Mesothelial cell of epicardium (in vitro differentiated cells): ENCODE measurements at regions not wholly inside any gene's neighbourhood (a gene's known extent, or its start where the extent isn't known, plus 50 kb on each side); places are given as distances from the start of the nearest gene placed in this dataset.

ENCODE experiments used
- DNase-seq, 2 experiments: peaks; one replicate each; pipeline ENCODE4 v3.0.0; 2021; ENCODE audit warnings: low spot score in 2 of 2; ENCODE audit not compliant: unreplicated experiment in 2 of 2
- H3K27ac Mint-ChIP-seq: 2 replicates; pipeline ENCODE4 v1.8.0; 2021; ENCODE audit warnings: mixed read lengths
- H3K27me3 Mint-ChIP-seq: 2 replicates; pipeline ENCODE4 v1.8.0; 2021; ENCODE audit warnings: low read depth, mixed read lengths
- H3K36me3 Mint-ChIP-seq: 2 replicates; pipeline ENCODE4 v1.8.0; 2021; ENCODE audit warnings: mixed read lengths
- H3K4me1 Mint-ChIP-seq: 2 replicates; pipeline ENCODE4 v1.8.0; 2021; ENCODE audit warnings: mixed read lengths
- H3K4me3 Mint-ChIP-seq: 2 replicates; pipeline ENCODE4 v1.8.0; 2021; ENCODE audit warnings: mild to moderate bottlenecking, moderate library complexity, mixed read lengths
- H3K9me3 Mint-ChIP-seq: 2 replicates; pipeline ENCODE4 v1.8.0; 2021; ENCODE audit warnings: mixed read lengths
- TF ChIP-seq, protein P1 (sequence below): fragments of 200-600 bp; sonication (generic); IDR thresholded peaks from one replicate; pipeline ENCODE4 v1.5.0; 2021; ENCODE audit warnings: antibody characterized with exemption; ENCODE audit not compliant: unreplicated experiment

DNA sequence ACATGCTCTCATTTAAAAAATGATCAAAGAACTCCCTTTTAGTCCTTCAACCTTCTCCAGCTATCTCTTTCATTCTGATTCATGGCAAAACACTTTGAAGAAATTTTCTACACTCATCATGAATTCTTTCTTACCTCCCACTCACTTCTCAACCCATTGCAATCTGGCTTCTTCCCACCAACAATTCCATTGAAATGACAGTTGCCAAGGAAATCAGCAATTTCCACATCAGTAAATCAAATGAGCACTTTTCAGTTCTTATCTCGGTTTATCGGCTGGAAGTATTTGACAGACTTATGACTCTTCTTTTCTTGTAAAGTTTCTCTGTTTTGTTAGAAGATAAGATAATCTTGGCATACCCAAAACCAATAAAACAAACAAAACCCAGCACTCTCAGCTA lies 99.1 kb upstream of the CACNA2D1 start:
- Mint-ChIP-seq H3K27ac (no peak overlapping the region), H3K4me1 (peaks cover 7% of the 10 kb centered on the region), H3K9me3 (peaks cover 9% of the 10 kb centered on the region), H3K27me3 (peaks cover 25% of the 10 kb centered on the region), H3K4me3 (no peak overlapping the region), H3K36me3 (no peaks in the 10 kb centered on the region)
- TF ChIP-seq, protein P1, sequence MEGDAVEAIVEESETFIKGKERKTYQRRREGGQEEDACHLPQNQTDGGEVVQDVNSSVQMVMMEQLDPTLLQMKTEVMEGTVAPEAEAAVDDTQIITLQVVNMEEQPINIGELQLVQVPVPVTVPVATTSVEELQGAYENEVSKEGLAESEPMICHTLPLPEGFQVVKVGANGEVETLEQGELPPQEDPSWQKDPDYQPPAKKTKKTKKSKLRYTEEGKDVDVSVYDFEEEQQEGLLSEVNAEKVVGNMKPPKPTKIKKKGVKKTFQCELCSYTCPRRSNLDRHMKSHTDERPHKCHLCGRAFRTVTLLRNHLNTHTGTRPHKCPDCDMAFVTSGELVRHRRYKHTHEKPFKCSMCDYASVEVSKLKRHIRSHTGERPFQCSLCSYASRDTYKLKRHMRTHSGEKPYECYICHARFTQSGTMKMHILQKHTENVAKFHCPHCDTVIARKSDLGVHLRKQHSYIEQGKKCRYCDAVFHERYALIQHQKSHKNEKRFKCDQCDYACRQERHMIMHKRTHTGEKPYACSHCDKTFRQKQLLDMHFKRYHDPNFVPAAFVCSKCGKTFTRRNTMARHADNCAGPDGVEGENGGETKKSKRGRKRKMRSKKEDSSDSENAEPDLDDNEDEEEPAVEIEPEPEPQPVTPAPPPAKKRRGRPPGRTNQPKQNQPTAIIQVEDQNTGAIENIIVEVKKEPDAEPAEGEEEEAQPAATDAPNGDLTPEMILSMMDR = no peak
- no peak for DNase-seq

DNA sequence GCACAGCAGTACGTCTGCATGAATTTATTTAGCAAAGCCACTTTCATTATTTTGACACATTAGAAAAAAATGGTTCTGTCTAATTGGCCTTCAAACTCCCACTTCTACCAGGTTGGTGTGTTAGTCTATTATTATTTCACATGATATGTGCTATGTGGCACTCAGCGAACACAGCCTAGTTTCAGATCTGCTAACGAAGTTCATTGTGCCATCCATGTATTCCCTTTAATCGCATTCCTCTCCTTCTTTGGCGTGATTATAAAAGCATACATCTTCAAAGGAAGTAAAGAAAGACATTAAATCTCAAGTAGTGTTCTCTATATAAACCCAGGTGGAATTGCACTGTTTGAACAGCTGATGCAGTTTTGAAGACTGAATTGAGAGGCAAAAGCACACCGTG lies 96.4 kb upstream of the CACNA2D1 start:
- no peaks in the 10 kb centered on the region for H3K36me3 Mint-ChIP-seq
- H3K4me1 Mint-ChIP-seq = peaks cover 7% of the 10 kb centered on the region
- peaks cover 9% of the 10 kb centered on the region for H3K9me3 Mint-ChIP-seq
- H3K4me3 Mint-ChIP-seq = no peak overlapping the region
- H3K27ac Mint-ChIP-seq = no peak overlapping the region
- H3K27me3 Mint-ChIP-seq = peaks cover 22% of the 10 kb centered on the region
- TF ChIP-seq, protein P1 = no peak
- DNase-seq = no peak

DNA sequence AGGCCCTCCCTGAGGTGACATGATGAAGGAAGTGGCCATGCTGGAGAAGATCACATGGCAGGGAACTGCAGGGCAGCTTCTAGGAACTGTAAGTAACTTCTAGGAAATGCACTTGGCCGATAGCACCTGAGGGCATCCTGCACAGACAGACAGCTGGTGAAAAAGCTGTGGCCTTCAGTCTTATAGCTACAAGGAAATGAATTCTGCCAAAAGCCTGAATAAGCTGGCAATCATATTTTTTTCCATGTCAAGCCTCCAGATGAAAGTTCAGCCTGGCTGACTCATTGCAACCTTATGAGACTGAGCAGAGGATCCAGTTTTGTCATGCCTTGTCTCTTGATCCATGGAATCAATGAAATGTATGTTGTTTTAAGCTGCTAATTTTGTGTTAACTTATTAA lies 91.1 kb upstream of the CACNA2D1 start:
- Mint-ChIP-seq H3K27me3 (no peaks in the 10 kb centered on the region), H3K9me3 (no peaks in the 10 kb centered on the region), H3K36me3 (no peaks in the 10 kb centered on the region), H3K4me1 (no peaks in the 10 kb centered on the region), H3K4me3 (no peak overlapping the region), H3K27ac (no peak overlapping the region)
- DNase-seq = no peak
- TF ChIP-seq, protein P1 = no peak

DNA sequence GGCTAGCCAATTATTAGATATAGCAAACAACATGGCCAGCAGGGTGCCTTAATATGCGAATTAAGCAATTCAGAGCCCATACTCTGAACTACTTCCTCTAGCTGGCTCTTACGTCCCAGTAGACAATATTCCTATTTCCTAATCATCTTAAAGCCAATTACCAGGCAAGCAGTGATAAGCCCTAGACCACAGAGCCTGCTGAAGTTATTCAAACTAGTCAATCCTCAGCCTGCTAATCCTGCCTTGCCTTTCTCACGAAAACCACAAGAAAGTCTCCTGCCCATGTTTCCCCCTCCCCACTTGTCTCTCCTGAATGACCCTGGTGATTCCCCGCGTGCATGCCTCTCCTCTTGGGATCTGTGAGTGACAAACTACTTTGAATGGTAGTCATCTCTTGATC lies 86.8 kb upstream of the CACNA2D1 start:
- Mint-ChIP-seq H3K36me3 (no peaks in the 10 kb centered on the region), H3K4me1 (no peaks in the 10 kb centered on the region), H3K4me3 (no peak overlapping the region), H3K9me3 (peaks cover 5% of the 10 kb centered on the region), H3K27me3 (peaks cover 1% of the 10 kb centered on the region), H3K27ac (no peak overlapping the region)
- TF ChIP-seq, protein P1 = no peak
- DNase-seq = no peak

DNA sequence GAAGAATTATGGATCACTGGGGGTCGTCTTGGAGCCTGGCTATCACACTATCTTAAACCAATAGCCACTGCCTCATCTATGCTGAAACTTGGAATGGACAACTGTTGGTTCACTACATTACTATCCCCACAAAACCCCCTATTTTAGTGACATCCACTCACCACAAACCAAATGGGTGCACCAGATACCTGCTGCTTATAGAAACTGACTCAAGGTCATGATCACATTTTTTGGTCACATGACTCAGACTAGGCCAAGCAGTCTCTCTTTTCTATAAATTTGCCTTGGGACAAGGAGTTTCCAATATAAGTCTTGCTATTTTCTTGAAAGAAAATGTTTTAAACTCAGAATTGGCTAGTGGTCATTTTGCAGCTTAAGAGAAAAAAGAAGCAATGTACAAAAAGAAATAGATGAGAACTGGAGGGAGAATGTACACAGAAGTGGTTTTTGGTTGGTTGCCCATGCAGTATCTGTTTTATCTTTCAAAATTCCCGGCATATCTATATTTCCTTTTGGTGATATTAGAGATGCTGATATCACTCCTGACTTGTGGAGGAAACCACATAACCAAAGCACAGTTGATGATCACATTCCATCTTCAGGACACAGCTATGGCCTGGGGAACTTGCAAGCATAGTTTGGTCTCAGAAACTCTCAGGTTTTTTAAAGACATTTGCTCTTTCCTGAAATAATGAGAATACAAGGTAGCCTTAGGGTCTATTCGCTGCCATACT lies 85.2 kb upstream of the CACNA2D1 start:
- Mint-ChIP-seq H3K9me3 (peaks cover 5% of the 10 kb centered on the region), H3K27ac (no peak overlapping the region), H3K4me3 (no peak overlapping the region), H3K4me1 (no peaks in the 10 kb centered on the region), H3K27me3 (peaks cover 4% of the 10 kb centered on the region), H3K36me3 (no peaks in the 10 kb centered on the region)
- no peak for DNase-seq
- TF ChIP-seq, protein P1 = no peak
